Heart left ventricle (tissue), 13 donors: ENCODE measurements at regions not wholly inside any gene's neighbourhood (a gene's known extent, or its start where the extent isn't known, plus 50 kb on each side); places are given as distances from the start of the nearest gene placed in this dataset.
"Not testable (repeated sequence)": the region's sequence is repeated elsewhere in the genome, so short reads cannot be mapped to it uniquely, and the experiment has no call there.

Experiments used
- CTCF ChIP-seq, 12 donors: fragments of 200-600 bp; sonication (generic) in 4 of 12; IDR thresholded peaks; one replicate each; pipeline versions ENCODE4 v1.5.0 to v1.8.0; 2018 to 2022; ENCODE audit warnings: antibody characterized with exemption in 12 of 12, mild to moderate bottlenecking in 5 of 12
- POLR2A ChIP-seq, 2 donors: fragments of 450-650 bp; IDR thresholded peaks; one replicate each; pipeline ENCODE4 v1.6.1; 2017; ENCODE audit warnings: antibody characterized with exemption in 2 of 2, mild to moderate bottlenecking in 2 of 2, moderate library complexity in 2 of 2
- donor health status: ischemic (EF 13 %, LVEDD 7.1; RV severe dilation, severe dysfunction).
- donor health status: DM: no; HTN: yes; CAD: no.
- donor health status: DM: no; HTN: no; CAD: no.
- donor health status: ischemic (EF 25% LVEDD 6.9; RV normal size, moderate dysfunction).
- donor health status: ischemic (EF 25% LVEDD 5.7; RV mildly dilated, moderate dysfunction).
- donor health status: ischemic (EF 35%, LVEDD 5.7; RV mildly dilated, moderate dysfunction).
- donor health status: nonischemic (EF 11% LVEDD 7.7; RV severe dilation, severe dysfunction).
- donor health status: DM: yes; HTN: yes; CAD: no.
- donor health status: PGD.
- donor health status: ischemic (EF 29% LVEDD 5.4; RV normal size, mild dysfunction).
- donor health status: nonischemic (EF 23%, LVEDD 6.1; RV moderate dilation, normal function).

DNA sequence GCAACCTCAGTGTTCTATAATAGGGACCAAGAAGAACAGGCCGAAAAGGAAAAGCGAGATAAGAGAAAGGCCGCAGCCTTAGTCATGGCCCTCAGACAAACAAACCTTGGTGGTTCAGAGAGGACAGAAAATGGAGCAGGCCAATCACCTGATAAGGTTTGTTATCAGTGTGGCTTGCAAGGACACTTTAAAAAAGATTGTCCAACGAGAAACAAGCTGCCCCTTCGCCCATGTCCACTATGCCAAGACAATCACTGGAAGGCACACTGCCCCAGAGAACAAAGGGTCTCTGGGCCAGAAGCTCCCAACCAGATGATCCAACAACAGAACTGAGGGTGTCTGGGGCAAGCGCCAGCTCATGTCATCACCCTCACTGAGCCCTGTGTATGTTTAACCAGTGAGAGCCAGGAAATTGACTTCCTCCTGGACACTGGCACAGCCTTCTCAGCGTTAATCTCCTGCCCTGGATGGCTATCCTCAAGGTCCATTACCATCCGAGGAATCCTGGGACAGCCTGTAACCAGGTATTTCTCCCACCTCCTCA lies 334.8 kb upstream of the SLITRK5 start:
- TF ChIP-seq POLR2A, CTCF (IDR thresholded peaks at IDR 0.05): not testable (repeated sequence)
